ENCODE measurements at regions not wholly inside any gene's neighbourhood (a gene's known extent, or its start where the extent isn't known, plus 50 kb on each side); places are given as distances from the start of the nearest gene placed in this dataset.
A peak's percentile ranks its signal among the peaks of the same experiment; 100 is the strongest.
"Not testable (repeated sequence)": the region's sequence is repeated elsewhere in the genome, so short reads cannot be mapped to it uniquely, and the experiment has no call there.

DNA sequence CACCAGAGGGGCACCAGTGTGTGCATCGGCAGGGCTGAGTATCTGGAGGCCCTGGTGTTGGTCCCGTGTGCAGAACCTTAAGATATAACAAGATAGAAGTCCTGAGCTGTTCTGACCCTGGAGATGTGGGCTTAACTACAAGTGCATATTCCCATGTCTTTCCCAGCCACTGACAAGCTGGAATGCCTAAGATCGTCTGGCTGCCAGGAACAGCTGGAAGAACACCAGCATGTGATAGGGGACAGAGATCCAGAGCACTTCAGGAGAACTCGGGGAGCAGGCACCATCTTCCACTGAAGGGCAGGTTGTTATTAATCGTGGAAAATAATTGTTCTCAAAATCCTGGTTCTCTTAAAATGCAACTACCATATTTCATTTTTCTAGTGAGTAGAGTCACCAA is 419.9 kb upstream of the RUNX1 start:
- no peak for ATAC-seq
- intact Hi-C loops (cut with DNase I) = no loop called here

DNA sequence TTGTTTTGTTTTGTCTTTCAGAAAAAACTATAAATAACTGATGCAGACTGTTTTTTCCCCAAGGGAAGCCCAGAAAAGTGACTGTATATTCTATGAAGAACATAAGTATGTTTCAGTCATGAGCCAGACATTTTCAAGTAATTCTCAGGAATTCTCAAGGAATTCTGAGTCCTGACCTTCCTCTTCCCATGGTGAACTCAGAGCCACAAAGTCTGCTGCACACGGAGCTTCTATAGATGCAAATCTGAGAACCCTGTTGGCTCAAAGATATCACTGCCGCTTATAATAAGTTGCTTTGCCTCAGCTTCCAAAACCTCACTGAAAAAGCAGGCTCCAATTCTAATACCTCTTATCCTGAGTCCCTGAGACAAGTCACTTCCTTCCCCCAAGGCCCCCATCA is 418.5 kb upstream of the RUNX1 start:
- no peak overlapping the region for H3K27ac ChIP-seq
- no peaks in the 10 kb centered on the region for H3K27me3 ChIP-seq
- no peaks in the 10 kb centered on the region for H3K4me1 ChIP-seq
- ATAC-seq (no peak), DNase-seq (no peak)
- H3K36me3 ChIP-seq = no peaks in the 10 kb centered on the region
- intact Hi-C loops (cut with DNase I) = no loop called here
- TF ChIP-seq, protein P1, sequence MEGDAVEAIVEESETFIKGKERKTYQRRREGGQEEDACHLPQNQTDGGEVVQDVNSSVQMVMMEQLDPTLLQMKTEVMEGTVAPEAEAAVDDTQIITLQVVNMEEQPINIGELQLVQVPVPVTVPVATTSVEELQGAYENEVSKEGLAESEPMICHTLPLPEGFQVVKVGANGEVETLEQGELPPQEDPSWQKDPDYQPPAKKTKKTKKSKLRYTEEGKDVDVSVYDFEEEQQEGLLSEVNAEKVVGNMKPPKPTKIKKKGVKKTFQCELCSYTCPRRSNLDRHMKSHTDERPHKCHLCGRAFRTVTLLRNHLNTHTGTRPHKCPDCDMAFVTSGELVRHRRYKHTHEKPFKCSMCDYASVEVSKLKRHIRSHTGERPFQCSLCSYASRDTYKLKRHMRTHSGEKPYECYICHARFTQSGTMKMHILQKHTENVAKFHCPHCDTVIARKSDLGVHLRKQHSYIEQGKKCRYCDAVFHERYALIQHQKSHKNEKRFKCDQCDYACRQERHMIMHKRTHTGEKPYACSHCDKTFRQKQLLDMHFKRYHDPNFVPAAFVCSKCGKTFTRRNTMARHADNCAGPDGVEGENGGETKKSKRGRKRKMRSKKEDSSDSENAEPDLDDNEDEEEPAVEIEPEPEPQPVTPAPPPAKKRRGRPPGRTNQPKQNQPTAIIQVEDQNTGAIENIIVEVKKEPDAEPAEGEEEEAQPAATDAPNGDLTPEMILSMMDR (IDR thresholded peaks at IDR 0.05) = no peak
- TF ChIP-seq POLR2A (IDR thresholded peaks at IDR 0.05) = no peak
- H3K9me3 ChIP-seq = no peaks in the 10 kb centered on the region
- 83% methylated on average over 2 of the region's 2 CpGs for WGBS (ENCODE audit: insufficient coverage, low coverage, low lambda C conversion rate, missing lambda C conversion rate)
- H3K4me3 ChIP-seq = no peak overlapping the region

More for the DNA sequence above, 419.9 kb upstream of the RUNX1 start:
- TF ChIP-seq POLR2A (IDR thresholded peaks at IDR 0.05) = no peak
- TF ChIP-seq, protein P1 (IDR thresholded peaks at IDR 0.05) = no peak
- DNase-seq = no peak
- no peak overlapping the region for H3K4me3 ChIP-seq
- H3K36me3 ChIP-seq = no peaks in the 10 kb centered on the region
- no peak overlapping the region for H3K27ac ChIP-seq
- 52% methylated on average over 5 of the region's 5 CpGs for WGBS (ENCODE audit: insufficient coverage, low coverage, low lambda C conversion rate, missing lambda C conversion rate)
- no peaks in the 10 kb centered on the region for H3K9me3 ChIP-seq
- no peaks in the 10 kb centered on the region for H3K4me1 ChIP-seq
- no peaks in the 10 kb centered on the region for H3K27me3 ChIP-seq

DNA sequence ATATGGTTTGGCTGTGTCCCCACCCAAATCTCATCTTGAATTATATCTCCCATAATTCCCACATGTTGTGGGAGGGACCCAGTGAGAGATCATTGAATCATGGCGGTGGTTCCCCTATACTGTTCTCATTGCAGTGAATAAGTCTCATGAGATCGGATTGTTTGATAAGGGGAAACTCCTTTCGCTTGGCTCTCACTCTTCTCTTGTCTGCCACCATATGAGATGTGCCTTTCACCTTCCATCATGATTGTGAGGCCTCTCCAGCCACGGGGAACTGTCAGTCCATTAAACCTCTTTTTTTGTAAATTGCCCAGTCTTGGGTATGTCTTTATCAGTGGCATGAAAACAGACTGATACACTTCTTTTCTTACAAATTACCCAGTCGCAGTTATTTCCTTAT is 417.6 kb upstream of the RUNX1 start:
- H3K4me1 ChIP-seq; H3K27me3 ChIP-seq; H3K36me3 ChIP-seq; ATAC-seq; intact Hi-C loops (cut with DNase I); H3K27ac ChIP-seq; DNase-seq; H3K9me3 ChIP-seq; H3K4me3 ChIP-seq: not testable (repeated sequence)
- 83% methylated on average over 4 of the region's 5 CpGs for WGBS (ENCODE audit: insufficient coverage, low coverage, low lambda C conversion rate, missing lambda C conversion rate)

DNA sequence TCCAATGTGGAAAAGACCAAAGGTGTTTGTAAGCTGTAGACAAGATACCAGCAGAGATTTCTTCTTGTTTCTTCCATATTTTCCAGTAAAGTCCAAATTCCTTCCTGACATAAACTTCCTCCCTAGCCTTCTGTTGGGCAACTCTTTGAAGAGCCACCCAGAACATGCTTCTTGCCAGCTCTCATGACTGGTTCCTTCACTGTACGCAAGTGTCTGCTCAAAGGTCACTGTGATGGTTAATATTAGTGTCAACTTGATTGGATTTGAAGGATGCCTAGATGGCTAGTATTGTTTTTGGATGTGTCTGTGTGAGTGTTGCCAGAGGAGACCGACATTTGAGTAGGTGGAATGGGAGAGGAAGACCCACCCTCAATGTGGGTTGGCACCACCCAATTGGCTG is 416.6 kb upstream of the RUNX1 start:
- intact Hi-C loops (cut with DNase I) = no loop called here
- H3K4me3 ChIP-seq = no peak overlapping the region
- no peak for DNase-seq
- no peaks in the 10 kb centered on the region for H3K9me3 ChIP-seq
- H3K4me1 ChIP-seq = no peaks in the 10 kb centered on the region
- H3K27ac ChIP-seq = no peak overlapping the region
- no peaks in the 10 kb centered on the region for H3K27me3 ChIP-seq
- TF ChIP-seq, protein P1 (IDR thresholded peaks at IDR 0.05) = no peak
- TF ChIP-seq POLR2A (IDR thresholded peaks at IDR 0.05) = no peak
- 53% methylated on average over 2 of the region's 2 CpGs for WGBS (ENCODE audit: insufficient coverage, low coverage, low lambda C conversion rate, missing lambda C conversion rate)
- H3K36me3 ChIP-seq = no peaks in the 10 kb centered on the region
- ATAC-seq = no peak

DNA sequence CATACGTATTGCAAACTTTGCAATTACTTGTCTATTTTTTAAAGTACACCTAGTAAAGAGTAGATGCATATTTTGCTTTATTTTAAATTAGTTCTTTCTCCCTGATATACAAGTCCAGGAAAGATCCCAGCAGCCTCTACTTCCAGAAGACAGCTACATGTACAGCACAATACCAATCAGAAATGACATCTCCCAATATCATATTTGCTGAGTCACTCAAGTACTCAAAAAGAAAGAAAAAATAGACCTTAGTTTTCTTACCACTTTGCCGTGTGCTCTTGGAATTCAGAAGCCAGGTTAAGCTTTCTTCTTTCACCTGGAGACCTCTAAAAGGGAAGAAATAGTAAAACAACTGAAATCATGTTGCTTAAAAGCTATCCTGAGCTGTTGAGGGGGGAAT is 412.6 kb upstream of the RUNX1 start:
- 49% methylated on average over 2 of the region's 2 CpGs for WGBS (ENCODE audit: insufficient coverage, low coverage, low lambda C conversion rate, missing lambda C conversion rate)
- TF ChIP-seq POLR2A (IDR thresholded peaks at IDR 0.05) = no peak
- H3K4me3 ChIP-seq = no peak overlapping the region
- H3K9me3 ChIP-seq = no peaks in the 10 kb centered on the region
- H3K27me3 ChIP-seq = no peaks in the 10 kb centered on the region
- DNase-seq (no peak), ATAC-seq (no peak)
- intact Hi-C loops (cut with DNase I) = no loop called here
- H3K36me3 ChIP-seq = no peaks in the 10 kb centered on the region
- no peak overlapping the region for H3K27ac ChIP-seq
- no peaks in the 10 kb centered on the region for H3K4me1 ChIP-seq

DNA sequence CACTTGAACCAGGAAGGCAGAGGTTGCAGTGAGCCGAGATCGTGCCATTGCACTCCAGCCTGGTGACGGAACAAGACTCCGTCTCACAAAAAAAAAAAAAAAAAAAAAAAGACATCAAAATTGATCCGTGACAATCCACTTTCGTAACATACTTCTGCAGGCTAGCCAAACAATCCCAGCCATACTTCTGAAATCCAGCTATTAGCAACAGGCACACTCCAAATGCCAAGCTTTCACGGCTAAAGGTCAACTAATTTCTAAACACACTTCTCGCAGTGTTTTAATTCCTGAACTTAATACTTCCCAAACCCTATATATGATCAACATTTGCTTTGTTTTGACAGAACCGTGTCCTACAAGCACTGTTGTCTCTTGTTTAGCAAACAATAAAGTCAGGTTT is 411.3 kb upstream of the RUNX1 start:
- TF ChIP-seq, protein P1 (IDR thresholded peaks at IDR 0.05) = no peak
- TF ChIP-seq POLR2A (IDR thresholded peaks at IDR 0.05) = no peak
- 33% methylated on average over 5 of the region's 9 CpGs for WGBS (ENCODE audit: insufficient coverage, low coverage, low lambda C conversion rate, missing lambda C conversion rate)
- DNase-seq = no peak
- Histone ChIP-seq H3K27ac (no peak overlapping the region), H3K4me3 (no peak overlapping the region), H3K36me3 (no peaks in the 10 kb centered on the region), H3K4me1 (no peaks in the 10 kb centered on the region), H3K9me3 (no peaks in the 10 kb centered on the region), H3K27me3 (no peaks in the 10 kb centered on the region)
- intact Hi-C loops (cut with DNase I) = no loop called here
- peak in 2 of 4 donors; percentile 41 to 59 for ATAC-seq
